ACC112 (cell line): ENCODE measurements at regions not wholly inside any gene's neighbourhood (a gene's known extent, or its start where the extent isn't known, plus 50 kb on each side); places are given as distances from the start of the nearest gene placed in this dataset.
A peak's percentile ranks its signal among the peaks of the same experiment; 100 is the strongest.

Source experiments
- H2AFZ ChIP-seq: fragments of 200-600 bp; sonication (generic); one replicate; pipeline ENCODE4 v1.6.0; 2017; ENCODE audit warnings: antibody characterized with exemption, low read length; ENCODE audit not compliant: unreplicated experiment
- H3K27ac ChIP-seq: fragments of 200-600 bp; sonication (generic); 2 replicates; pipeline ENCODE4 v1.5.1; 2014; ENCODE audit warnings: low read depth, mild to moderate bottlenecking, antibody characterized with exemption, low read length, moderate library complexity
- H3K27me3 ChIP-seq: fragments of 200-600 bp; sonication (generic); 2 replicates; pipeline ENCODE4 v1.6.1; 2014; ENCODE audit warnings: mild to moderate bottlenecking, antibody characterized with exemption, low read length, moderate library complexity, mixed read lengths; ENCODE audit not compliant: insufficient read depth
- H3K36me3 ChIP-seq: fragments of 200-600 bp; sonication (generic); 2 replicates; pipeline ENCODE4 v1.6.1; 2016; ENCODE audit warnings: mild to moderate bottlenecking, antibody characterized with exemption, low read length, moderate library complexity, mixed read lengths; ENCODE audit not compliant: insufficient read depth
- H3K4me1 ChIP-seq: fragments of 200-600 bp; sonication (generic); one replicate; pipeline ENCODE4 v1.6.1; 2016; ENCODE audit warnings: low read length, mixed read lengths; ENCODE audit not compliant: insufficient read depth, unreplicated experiment, control insufficient read depth
- H3K4me3 ChIP-seq: fragments of 200-600 bp; sonication (generic); 2 replicates; pipeline ENCODE4 v1.5.1; 2014; ENCODE audit warnings: mild to moderate bottlenecking, low read depth, low read length
- H3K79me2 ChIP-seq: fragments of 200-600 bp; sonication (generic); one replicate; pipeline ENCODE4 v1.6.0; 2016; ENCODE audit warnings: low read length; ENCODE audit not compliant: control insufficient read depth, unreplicated experiment, insufficient read depth

DNA sequence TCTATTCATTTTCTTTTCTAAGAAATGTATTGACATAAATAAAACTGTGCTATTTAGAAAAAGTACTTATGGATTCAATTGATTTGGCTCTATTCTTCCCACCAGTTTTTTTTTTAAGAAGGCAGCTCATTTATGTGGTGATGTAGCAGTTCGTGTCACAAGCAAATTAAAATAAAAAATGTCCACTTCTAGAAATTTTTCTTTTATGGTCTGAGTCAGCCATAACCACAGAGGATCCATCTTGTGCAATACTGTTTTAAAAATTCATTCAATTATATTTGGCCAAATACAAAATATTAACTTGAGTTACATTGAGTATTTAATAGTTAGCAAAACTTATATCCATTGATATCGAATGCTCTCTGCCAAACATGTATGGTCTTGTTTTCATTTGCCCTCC lies 207.9 kb upstream of the FAT1 start:
- H3K27ac ChIP-seq = peak overlapping the region; percentile 82

DNA sequence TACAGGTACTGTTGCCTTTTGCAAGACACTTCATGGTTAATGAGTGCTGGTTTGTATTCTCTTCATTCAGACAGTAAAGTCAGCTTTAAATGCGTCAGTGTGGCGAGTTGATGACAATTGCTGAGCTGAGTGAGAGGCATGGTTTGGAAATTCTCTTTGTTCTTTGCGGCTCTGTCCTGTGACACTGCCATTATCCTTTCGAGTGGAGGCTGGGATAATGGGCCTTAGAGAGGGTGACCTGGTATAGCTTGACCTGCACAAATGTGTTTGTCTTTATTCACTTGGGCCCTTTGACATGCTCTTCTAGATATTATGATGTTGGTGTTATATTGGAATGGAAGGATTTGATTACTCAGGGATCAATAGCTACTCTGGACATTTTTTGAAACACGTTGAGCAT lies 208.5 kb upstream of the FAT1 start:
- H3K27me3 ChIP-seq = no peaks in the 10 kb centered on the region
- no peaks in the 10 kb centered on the region for H3K79me2 ChIP-seq
- H3K36me3 ChIP-seq = no peaks in the 10 kb centered on the region
- peak overlapping the region; percentile 56 for H2AFZ ChIP-seq
- H3K4me3 ChIP-seq = 0 out of 2 replicates have a peak overlapping the region, but pooled peaks have one; percentile 41
- H3K27ac ChIP-seq = peak overlapping the region; percentile 82
- peaks cover 36% of the 10 kb centered on the region for H3K4me1 ChIP-seq

More for the DNA sequence above, 207.9 kb upstream of the FAT1 start:
- H3K4me1 ChIP-seq = peaks cover 31% of the 10 kb centered on the region
- H3K4me3 ChIP-seq = no peak overlapping the region
- H3K79me2 ChIP-seq = no peaks in the 10 kb centered on the region
- no peaks in the 10 kb centered on the region for H3K36me3 ChIP-seq
- no peaks in the 10 kb centered on the region for H3K27me3 ChIP-seq
- H2AFZ ChIP-seq = no peak overlapping the region

DNA sequence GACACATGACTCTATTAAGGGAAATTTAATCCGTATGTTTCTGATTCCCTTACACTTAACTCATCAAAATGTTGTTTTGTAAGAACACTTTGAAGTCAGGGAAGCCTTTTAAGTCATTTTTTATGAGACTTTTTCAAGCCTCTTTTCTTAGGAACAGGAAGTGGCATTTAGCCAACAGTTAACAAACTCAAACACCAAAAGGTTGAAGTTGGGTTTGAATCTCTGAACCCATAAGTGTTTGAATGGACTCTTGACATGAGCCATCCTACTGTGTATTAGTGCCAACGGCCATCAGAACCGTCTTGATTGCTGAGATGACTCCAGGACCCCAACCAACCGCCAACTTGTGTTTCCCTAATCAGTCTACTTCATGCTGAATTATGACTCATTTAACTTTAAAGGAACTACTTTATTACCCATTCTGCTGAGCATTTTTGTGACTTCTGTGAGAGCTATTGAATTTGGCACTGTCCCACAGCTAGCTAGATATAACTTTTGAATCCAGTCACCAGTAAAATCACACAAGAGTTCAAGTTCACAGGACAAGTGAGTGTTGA lies 209.1 kb upstream of the FAT1 start:
- Histone ChIP-seq H3K4me1 (peaks cover 39% of the 10 kb centered on the region), H3K36me3 (no peaks in the 10 kb centered on the region), H2AFZ (peak overlapping the region; percentile 56), H3K4me3 (peak overlapping the region; percentile 41; the same call in 1 of the 2 replicates), H3K27me3 (no peaks in the 10 kb centered on the region), H3K27ac (peak overlapping the region; percentile 82), H3K79me2 (no peaks in the 10 kb centered on the region)

DNA sequence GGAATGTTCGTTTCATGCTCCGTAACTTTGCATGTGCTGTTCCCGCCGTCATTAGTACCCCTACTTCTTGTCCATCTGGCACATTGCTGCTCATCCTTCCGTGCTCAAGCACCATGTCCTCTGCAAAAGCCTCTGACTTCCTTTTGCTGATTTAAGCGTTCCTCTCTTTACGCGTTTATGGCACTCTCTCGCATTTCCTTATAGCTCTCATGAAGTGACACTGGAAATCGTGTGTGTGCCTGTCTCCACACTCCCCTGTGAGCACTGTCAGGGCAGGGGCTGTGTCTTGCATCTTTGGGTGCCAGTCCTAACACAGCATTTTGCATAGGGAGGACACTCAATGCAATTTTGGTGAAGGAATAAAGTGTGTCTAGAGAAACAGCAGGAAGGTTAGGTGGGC lies 210.6 kb upstream of the FAT1 start:
- Histone ChIP-seq H3K4me1 (peaks cover 39% of the 10 kb centered on the region), H2AFZ (no peak overlapping the region), H3K27ac (no peak overlapping the region), H3K27me3 (no peaks in the 10 kb centered on the region), H3K36me3 (no peaks in the 10 kb centered on the region), H3K4me3 (no peak overlapping the region), H3K79me2 (no peaks in the 10 kb centered on the region)

DNA sequence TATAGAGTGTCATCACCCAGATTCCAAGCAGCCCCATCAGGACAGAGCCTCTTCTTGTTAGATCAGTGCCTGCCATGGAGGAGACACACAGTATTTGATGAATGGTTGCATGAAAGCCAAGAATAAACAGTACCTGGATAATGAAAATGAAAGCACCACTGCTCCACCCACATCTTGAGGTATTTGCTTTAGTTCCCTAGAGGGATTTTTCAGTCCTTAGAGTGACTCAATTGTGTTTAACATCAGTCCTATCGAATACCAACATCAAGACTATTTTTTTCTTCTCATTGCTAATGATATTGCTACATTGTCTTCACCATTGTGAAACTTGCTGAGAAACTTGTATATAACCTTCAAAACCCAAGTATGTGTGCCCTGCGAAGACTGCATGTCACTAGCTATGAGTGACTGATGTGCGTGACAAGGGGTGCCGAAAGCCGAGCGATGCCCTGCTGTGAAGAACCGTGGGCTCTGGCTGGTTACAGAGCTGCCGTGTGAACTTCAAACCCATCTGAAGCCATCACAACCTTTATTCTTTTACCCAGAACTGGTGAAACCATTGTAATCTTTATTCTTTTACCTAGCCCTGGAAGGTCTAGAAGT lies 211.3 kb upstream of the FAT1 start:
- Histone ChIP-seq H3K79me2 (no peaks in the 10 kb centered on the region), H3K4me1 (peaks cover 39% of the 10 kb centered on the region), H2AFZ (no peak overlapping the region), H3K36me3 (no peaks in the 10 kb centered on the region), H3K27me3 (no peaks in the 10 kb centered on the region), H3K27ac (no peak overlapping the region), H3K4me3 (no peak overlapping the region)

DNA sequence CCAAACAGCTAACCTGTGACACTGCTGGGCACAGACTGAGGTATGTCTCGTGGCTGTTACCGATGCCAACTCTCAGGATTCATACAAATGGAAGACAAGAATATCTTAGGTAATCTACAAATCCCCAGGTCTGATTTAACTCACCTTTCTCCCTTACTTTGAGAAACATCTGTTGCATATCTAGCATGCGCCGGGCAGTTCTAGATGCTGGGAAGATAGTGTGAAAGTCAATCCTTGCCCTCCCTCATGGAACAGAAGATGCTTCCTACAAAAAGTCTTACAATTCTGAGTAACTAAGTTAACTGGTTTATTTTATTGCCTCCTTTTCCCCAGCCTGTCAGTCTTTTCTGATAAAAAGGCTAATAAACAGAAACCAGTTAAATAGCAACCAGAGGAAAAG lies 212.2 kb upstream of the FAT1 start:
- Histone ChIP-seq H2AFZ (no peak overlapping the region), H3K27me3 (no peaks in the 10 kb centered on the region), H3K4me1 (peaks cover 39% of the 10 kb centered on the region), H3K4me3 (no peak overlapping the region), H3K79me2 (no peaks in the 10 kb centered on the region), H3K36me3 (no peaks in the 10 kb centered on the region), H3K27ac (peak overlapping the region; percentile 64)

DNA sequence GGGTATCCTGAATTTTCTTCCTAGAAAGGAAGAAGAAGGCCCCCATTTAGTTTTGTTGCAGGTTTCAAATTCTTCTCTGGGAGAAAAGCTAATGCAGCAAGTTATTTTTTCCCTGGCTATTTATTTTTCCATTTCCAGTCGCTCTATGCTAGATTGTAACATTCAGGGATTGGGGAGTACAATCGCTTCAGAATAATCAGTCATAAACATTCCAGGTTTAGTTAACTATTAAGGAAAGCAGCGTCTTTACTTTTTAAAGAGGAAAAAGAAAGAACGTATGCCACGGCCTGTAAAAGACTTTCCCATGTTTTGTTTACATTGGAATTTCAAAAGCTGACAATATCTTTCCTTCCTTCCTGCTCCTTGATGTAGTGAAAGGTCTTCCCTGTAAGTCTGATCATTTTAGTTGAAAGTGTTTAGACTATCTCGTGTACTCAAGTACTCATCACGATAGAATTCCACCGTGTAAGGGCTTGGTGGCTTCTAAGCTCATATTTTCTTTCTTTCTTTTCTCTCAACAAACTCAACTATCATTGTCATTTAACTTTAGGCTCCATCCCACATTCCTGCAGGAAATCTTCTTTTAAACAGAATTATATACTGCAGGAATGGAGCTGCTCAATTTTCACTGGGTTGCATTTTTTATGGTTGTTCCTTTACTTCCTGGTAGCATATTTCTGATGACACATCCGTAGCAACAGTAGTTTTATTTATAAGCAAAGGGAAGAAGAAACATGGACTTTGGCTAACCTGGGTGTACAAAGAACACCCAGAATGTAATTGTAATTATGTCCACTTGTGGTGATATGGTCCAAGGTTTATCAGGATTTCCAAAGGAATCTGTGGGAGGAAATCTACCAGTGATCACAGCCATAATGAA lies 213.1 kb upstream of the FAT1 start:
- H3K27me3 ChIP-seq = no peaks in the 10 kb centered on the region
- peak overlapping the region; percentile 55 for H2AFZ ChIP-seq
- H3K36me3 ChIP-seq = no peaks in the 10 kb centered on the region
- H3K4me1 ChIP-seq = peaks cover 37% of the 10 kb centered on the region
- no peaks in the 10 kb centered on the region for H3K79me2 ChIP-seq
- peak overlapping the region; percentile 64 for H3K27ac ChIP-seq
- H3K4me3 ChIP-seq = peak overlapping the region; percentile 54

DNA sequence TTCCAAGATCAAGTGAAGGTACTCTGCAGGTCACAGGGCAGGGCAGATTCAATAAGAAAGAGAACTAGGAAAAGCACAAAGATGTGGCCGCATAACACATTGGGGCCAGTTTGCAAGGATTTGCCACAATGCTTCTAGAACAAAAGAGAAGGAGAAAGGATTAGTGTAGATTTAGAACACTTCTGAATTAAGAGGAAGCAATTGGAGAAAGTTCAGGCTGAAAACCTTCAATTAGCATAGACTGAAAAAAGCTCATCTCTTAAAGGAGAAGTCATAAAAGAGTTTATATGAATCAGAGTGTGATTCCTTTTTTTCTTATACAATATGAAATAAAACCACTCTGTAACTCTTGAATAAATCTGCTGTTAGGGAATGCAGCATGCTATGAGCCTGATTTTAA lies 215.6 kb upstream of the FAT1 start:
- H3K27ac ChIP-seq = no peak overlapping the region
- peaks cover 21% of the 10 kb centered on the region for H3K4me1 ChIP-seq
- no peak overlapping the region for H2AFZ ChIP-seq
- H3K36me3 ChIP-seq = no peaks in the 10 kb centered on the region
- no peaks in the 10 kb centered on the region for H3K27me3 ChIP-seq
- no peaks in the 10 kb centered on the region for H3K79me2 ChIP-seq
- H3K4me3 ChIP-seq = no peak overlapping the region

DNA sequence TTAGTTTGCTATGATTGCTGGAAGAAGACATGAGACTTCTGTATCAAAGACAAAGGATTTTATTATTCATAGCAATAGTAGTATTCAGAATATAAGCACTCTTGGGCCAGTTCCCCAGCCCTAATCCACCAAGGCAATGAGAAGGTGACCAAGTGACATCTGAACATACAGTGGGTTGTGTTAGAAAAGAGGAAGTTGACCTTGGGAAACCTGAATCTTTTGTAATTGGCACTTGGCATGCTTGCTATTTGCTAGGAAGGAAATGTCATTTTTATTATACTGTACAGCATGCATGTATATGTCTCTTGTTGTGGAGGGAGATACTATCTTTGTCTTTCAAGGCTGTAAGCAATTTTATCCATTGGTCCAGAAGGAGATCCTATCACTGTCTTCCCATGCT lies 216.1 kb upstream of the FAT1 start:
- Histone ChIP-seq H3K27me3 (no peaks in the 10 kb centered on the region), H3K36me3 (no peaks in the 10 kb centered on the region), H3K4me3 (no peak overlapping the region), H2AFZ (no peak overlapping the region), H3K27ac (no peak overlapping the region), H3K79me2 (no peaks in the 10 kb centered on the region), H3K4me1 (peaks cover 21% of the 10 kb centered on the region)

DNA sequence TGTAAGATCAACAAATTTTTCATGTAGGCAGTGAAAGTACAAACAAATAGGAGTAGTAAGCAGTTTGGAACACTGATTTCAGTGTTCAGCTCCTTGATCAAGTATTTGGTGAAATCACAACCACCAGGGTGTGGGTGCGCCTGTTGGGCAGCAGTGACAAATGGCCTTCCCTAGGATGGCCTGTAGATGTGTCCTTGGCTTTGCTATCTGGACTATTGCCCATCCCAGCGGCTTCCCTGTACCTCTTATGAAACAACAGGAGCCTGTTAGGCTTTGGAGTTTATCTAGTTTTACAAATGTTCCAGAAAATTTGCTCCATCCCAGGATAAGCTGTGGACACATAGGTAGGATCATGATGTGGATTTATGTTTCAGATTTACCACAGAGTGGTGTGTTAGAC lies 216.8 kb upstream of the FAT1 start:
- H3K27me3 ChIP-seq = no peaks in the 10 kb centered on the region
- H3K79me2 ChIP-seq = no peaks in the 10 kb centered on the region
- peaks cover 17% of the 10 kb centered on the region for H3K4me1 ChIP-seq
- H3K4me3 ChIP-seq = no peak overlapping the region
- H2AFZ ChIP-seq = no peak overlapping the region
- H3K36me3 ChIP-seq = no peaks in the 10 kb centered on the region
- H3K27ac ChIP-seq = no peak overlapping the region
